Thyroid gland (tissue), 4 donors: ENCODE measurements at regions not wholly inside any gene's neighbourhood (a gene's known extent, or its start where the extent isn't known, plus 50 kb on each side); places are given as distances from the start of the nearest gene placed in this dataset.

Source experiments
- DNase-seq, 2 donors: peaks; one replicate each; pipeline ENCODE4 v3.0.0-alpha.2; 2019
- H3K27ac ChIP-seq, 3 donors: fragments of 200-600 bp; sonication (generic); 1 replicate in 2 of 3; 2 replicates in 1 of 3; pipeline ENCODE4 v1.5.1; 2016 to 2019; ENCODE audit warnings: mild to moderate bottlenecking in 1 of 3, moderate library complexity in 1 of 3
- H3K27me3 ChIP-seq: fragments of 200-600 bp; sonication (generic); one replicate; pipeline ENCODE4 v1.5.1; 2019
- H3K36me3 ChIP-seq, 2 donors: fragments of 200-600 bp; sonication (generic); one replicate each; pipeline ENCODE4 v1.5.1; 2016 to 2019
- H3K4me1 ChIP-seq, 2 donors: fragments of 200-600 bp; sonication (generic); one replicate each; pipeline ENCODE4 v1.5.1; 2017 to 2019
- H3K4me3 ChIP-seq, 3 donors: fragments of 200-600 bp; sonication (generic); replicated peaks in 1 of 3; 1 replicate in 2 of 3; 2 replicates in 1 of 3; pipeline ENCODE4 v1.5.1; 2016; ENCODE audit warnings: mild to moderate bottlenecking in 1 of 3
- H3K9me3 ChIP-seq: fragments of 200-600 bp; sonication (generic); one replicate; pipeline ENCODE4 v1.5.1; 2017
- POLR2A ChIP-seq, 2 donors: fragments of 450-650 bp; IDR thresholded peaks; one replicate each; pipeline ENCODE4 v1.6.1; 2017; ENCODE audit warnings: antibody characterized with exemption in 2 of 2, mild to moderate bottlenecking in 2 of 2, moderate library complexity in 1 of 2
- WGBS, 2 donors: methylation state at CpG; one replicate each; pipeline ENCODE4 v1.1.5; 2017; 5-methylcytosine and 5-hydroxymethylcytosine counted together
- intact Hi-C: fragments of 100-400 bp; cut with DNase I; formaldehyde crosslinking; loops from one replicate; pipeline ENCODE4 v1.15.1; 2023
- TF ChIP-seq, protein P1 (sequence below), 6 experiments: fragments of 200-600 bp in 3 of 6; fragments of 450-650 bp in 3 of 6; sonication (generic) in 3 of 6; IDR thresholded peaks; one replicate each; pipeline ENCODE4 v1.5.1; 2016 to 2019; ENCODE audit warnings: antibody characterized with exemption in 6 of 6, mild to moderate bottlenecking in 2 of 6, inconsistent platforms in 1 of 6, moderate library complexity in 1 of 6

DNA sequence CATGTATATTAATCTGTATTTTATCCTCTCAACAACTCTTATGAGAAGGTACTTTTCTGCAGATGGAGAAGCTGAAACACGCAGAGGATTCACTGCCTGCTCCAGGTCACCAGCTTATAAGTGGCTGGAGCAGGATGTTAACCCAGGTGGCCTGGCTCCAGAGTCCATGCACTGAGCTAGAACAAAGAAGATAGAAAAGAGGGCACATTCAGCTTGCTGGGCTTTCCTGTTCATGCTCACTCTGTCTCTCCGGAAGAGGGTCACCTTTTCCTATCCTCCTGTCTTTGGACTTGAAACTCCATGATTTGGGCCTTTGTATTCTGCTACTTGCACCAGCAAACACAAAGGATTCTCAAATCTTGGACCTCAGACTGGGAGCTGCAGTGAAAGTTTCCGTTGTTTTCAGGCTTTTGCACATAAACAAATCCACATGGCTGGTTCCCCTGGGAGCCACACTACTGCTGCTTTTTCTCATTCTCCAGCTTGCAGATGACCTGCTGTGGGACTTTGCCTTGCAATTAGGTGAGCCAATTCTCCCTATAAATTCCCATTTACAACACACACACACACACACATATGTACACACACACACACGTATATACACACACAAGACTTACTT lies 117.3 kb upstream of the GRK3 start:
- peaks cover 18 to 30% of the 10 kb centered on the region in 2 donors for H3K4me1 ChIP-seq
- no peaks in the 10 kb centered on the region for H3K36me3 ChIP-seq
- peak; percentile 66 to 87 for DNase-seq
- intact Hi-C loops = loop anchor here (10.0 kb wide), 1 partner anchor 82 kb away; no protein-coding TSS in a partner anchor
- 13 to 27% methylated on average over 4 of the region's 4 CpGs for WGBS, 2 donors
- no peak overlapping the region for H3K27ac ChIP-seq
- no peaks in the 10 kb centered on the region for H3K27me3 ChIP-seq
- H3K9me3 ChIP-seq = no peaks in the 10 kb centered on the region
- no peak overlapping the region for H3K4me3 ChIP-seq
- TF ChIP-seq, protein P1, sequence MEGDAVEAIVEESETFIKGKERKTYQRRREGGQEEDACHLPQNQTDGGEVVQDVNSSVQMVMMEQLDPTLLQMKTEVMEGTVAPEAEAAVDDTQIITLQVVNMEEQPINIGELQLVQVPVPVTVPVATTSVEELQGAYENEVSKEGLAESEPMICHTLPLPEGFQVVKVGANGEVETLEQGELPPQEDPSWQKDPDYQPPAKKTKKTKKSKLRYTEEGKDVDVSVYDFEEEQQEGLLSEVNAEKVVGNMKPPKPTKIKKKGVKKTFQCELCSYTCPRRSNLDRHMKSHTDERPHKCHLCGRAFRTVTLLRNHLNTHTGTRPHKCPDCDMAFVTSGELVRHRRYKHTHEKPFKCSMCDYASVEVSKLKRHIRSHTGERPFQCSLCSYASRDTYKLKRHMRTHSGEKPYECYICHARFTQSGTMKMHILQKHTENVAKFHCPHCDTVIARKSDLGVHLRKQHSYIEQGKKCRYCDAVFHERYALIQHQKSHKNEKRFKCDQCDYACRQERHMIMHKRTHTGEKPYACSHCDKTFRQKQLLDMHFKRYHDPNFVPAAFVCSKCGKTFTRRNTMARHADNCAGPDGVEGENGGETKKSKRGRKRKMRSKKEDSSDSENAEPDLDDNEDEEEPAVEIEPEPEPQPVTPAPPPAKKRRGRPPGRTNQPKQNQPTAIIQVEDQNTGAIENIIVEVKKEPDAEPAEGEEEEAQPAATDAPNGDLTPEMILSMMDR (IDR thresholded peaks at IDR 0.05) = no peak

- 3 to 5% methylated on average over 23 to 28 of the region's 30 CpGs for WGBS, 2 donors
- Histone ChIP-seq H3K27me3 (no peaks in the 10 kb centered on the region), H3K9me3 (no peaks in the 10 kb centered on the region), H3K4me1 (peaks cover 25 to 37% of the 10 kb centered on the region in 2 donors), H3K27ac (peak overlapping the region; percentile 51 to 79 (median 78)), H3K36me3 (no peaks in the 10 kb centered on the region), H3K4me3 (peak overlapping the region; percentile 34 to 86 (median 66))
- peak; percentile 83 to 90 for DNase-seq
- intact Hi-C loops = loop anchor here (10.0 kb wide), 1 partner anchor 83 kb away; no protein-coding TSS in a partner anchor
- peak in 1 of 2 donors; percentile 42 for TF ChIP-seq POLR2A (IDR thresholded peaks at IDR 0.05)
- TF ChIP-seq, protein P1 (IDR thresholded peaks at IDR 0.05) = peak; percentile 74 to 97 (median 94)
These were observed 116.6 kb upstream of the GRK3 start for GRCh38 chr22:25447686-25448434.

DNA sequence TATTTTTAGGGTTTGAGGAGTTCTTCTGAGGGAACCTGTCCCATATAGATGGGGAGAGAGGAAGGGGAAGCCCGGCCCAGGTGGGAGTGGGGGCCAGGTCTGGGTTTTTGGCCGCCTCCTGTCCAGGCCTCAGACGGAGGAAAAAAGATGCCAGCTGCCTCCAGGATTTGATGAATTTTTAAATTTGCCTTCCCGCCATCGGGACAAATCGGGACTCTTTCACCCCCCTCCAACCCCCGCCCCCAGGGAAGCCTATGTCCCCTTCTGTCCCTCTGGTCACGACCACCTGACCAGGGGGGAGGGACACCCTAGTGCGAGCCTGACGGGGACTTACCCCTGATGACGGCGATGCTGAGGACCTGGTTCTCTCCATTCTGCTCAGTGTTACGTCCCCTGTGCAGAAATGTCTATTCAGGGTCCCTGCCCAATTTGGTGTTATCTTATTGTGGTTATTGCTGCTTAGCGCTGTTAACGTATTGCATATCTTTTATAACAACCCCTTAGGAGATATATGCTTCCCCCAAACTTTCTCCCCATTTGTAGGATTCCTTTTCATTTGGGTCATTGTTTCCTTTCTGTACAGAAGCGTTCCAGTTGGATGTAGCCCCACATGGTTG lies 115.9 kb upstream of the GRK3 start:
- 2% methylated on average over 16 of the region's 16 CpGs for WGBS, 2 donors
- H3K4me3 ChIP-seq = peak overlapping the region; percentile 34 to 86 (median 66)
- no peaks in the 10 kb centered on the region for H3K9me3 ChIP-seq
- peak in 1 of 2 donors; percentile 12 for DNase-seq
- intact Hi-C loops = loop anchor here (10.0 kb wide), 1 partner anchor 84 kb away; no protein-coding TSS in a partner anchor
- H3K36me3 ChIP-seq = no peaks in the 10 kb centered on the region
- peak overlapping the region; percentile 51 to 79 (median 78) for H3K27ac ChIP-seq
- H3K27me3 ChIP-seq = no peaks in the 10 kb centered on the region
- TF ChIP-seq, protein P1 (IDR thresholded peaks at IDR 0.05) = no peak
- TF ChIP-seq POLR2A (IDR thresholded peaks at IDR 0.05) = no peak
- peaks cover 25 to 40% of the 10 kb centered on the region in 2 donors for H3K4me1 ChIP-seq

GRCh38 chr22:25449781-25450317 lies 114.6 kb upstream of the GRK3 start:
- no peak overlapping the region for H3K4me3 ChIP-seq
- intact Hi-C loops = loop anchor here (10.0 kb wide), 1 partner anchor 85 kb away; no protein-coding TSS in a partner anchor
- no peak for DNase-seq
- H3K9me3 ChIP-seq = no peaks in the 10 kb centered on the region
- H3K36me3 ChIP-seq = no peaks in the 10 kb centered on the region
- peaks cover 25 to 40% of the 10 kb centered on the region in 2 donors for H3K4me1 ChIP-seq
- H3K27me3 ChIP-seq = no peaks in the 10 kb centered on the region
- no peak overlapping the region for H3K27ac ChIP-seq
- no peak for TF ChIP-seq POLR2A (IDR thresholded peaks at IDR 0.05)
- TF ChIP-seq, protein P1 (IDR thresholded peaks at IDR 0.05) = no peak
- 83 to 86% methylated on average over 9 of the region's 9 CpGs for WGBS, 2 donors
